Transverse colon (tissue), 3 donors: ENCODE measurements at regions not wholly inside any gene's neighbourhood (a gene's known extent, or its start where the extent isn't known, plus 50 kb on each side); places are given as distances from the start of the nearest gene placed in this dataset.

Source experiments
- EP300 ChIP-seq: sonication (generic); formaldehyde crosslinking; IDR thresholded peaks from one replicate; pipeline ENCODE4 v1.6.1; 2017; ENCODE audit warnings: antibody characterized with exemption, low read depth
- POLR2A ChIP-seq: fragments of 450-650 bp; IDR thresholded peaks from one replicate; pipeline ENCODE4 v1.6.1; 2016; ENCODE audit warnings: antibody characterized with exemption, mild to moderate bottlenecking, moderate library complexity
- TF ChIP-seq, protein P1 (sequence below), 5 experiments: fragments of 200-600 bp in 3 of 5; fragments of 450-650 bp in 2 of 5; sonication (generic) in 3 of 5; IDR thresholded peaks; 1 replicate in 2 of 5; 2 replicates in 3 of 5; pipeline ENCODE4 v1.5.1; 2016 to 2017; ENCODE audit warnings: antibody characterized with exemption in 5 of 5, inconsistent platforms in 3 of 5, mild to moderate bottlenecking in 2 of 5, moderate library complexity in 1 of 5

DNA sequence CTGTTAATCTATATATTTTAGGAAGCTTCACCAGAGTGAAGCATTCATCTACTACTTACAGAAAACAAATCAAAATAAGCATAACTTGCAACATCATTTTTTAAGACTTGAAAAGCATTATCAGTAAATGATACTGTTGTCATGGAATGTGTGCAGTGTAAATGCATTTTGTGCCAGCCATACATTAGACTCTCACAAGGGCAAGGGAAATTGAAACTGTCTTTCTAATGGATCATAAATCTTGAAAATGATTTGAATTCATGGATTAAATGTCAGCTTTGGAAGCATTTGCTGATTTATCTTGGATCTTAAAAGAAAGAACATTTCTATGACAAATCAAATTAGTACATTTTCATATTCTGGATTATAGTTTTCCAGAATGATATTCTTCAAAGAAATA is 338.3 kb upstream of the SGO1 start:
- TF ChIP-seq, protein P1, sequence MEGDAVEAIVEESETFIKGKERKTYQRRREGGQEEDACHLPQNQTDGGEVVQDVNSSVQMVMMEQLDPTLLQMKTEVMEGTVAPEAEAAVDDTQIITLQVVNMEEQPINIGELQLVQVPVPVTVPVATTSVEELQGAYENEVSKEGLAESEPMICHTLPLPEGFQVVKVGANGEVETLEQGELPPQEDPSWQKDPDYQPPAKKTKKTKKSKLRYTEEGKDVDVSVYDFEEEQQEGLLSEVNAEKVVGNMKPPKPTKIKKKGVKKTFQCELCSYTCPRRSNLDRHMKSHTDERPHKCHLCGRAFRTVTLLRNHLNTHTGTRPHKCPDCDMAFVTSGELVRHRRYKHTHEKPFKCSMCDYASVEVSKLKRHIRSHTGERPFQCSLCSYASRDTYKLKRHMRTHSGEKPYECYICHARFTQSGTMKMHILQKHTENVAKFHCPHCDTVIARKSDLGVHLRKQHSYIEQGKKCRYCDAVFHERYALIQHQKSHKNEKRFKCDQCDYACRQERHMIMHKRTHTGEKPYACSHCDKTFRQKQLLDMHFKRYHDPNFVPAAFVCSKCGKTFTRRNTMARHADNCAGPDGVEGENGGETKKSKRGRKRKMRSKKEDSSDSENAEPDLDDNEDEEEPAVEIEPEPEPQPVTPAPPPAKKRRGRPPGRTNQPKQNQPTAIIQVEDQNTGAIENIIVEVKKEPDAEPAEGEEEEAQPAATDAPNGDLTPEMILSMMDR (IDR thresholded peaks at IDR 0.05): no peak
- TF ChIP-seq POLR2A (no peak), EP300 (no peak)
